ENCODE measurements at regions not wholly inside any gene's neighbourhood (a gene's known extent, or its start where the extent isn't known, plus 50 kb on each side); places are given as distances from the start of the nearest gene placed in this dataset.

GRCh38 chr5:25995209-25995608 is 1043.2 kb downstream of the CDH9 start:
- 65 to 81% (median 72%) methylated on average over 2 of the region's 2 CpGs for WGBS, 4 donors
- TF ChIP-seq CTCF (IDR thresholded peaks at IDR 0.05) (no peak), POLR2A (IDR thresholded peaks at IDR 0.05) (no peak)
- no peaks in the 10 kb centered on the region for H3K4me1 ChIP-seq
- no peak overlapping the region for H3K4me3 ChIP-seq
- no peaks in the 10 kb centered on the region for H3K36me3 ChIP-seq
- DNase-seq (no peak), ATAC-seq (no peak)
- intact Hi-C loops (cut with DNase I), result no loop called here
- no peak overlapping the region for H3K27ac ChIP-seq
- peaks cover 0 to 7% (median 0%) of the 10 kb centered on the region in 12 donors for H3K9me3 ChIP-seq
- no peaks in the 10 kb centered on the region for H3K27me3 ChIP-seq

DNA sequence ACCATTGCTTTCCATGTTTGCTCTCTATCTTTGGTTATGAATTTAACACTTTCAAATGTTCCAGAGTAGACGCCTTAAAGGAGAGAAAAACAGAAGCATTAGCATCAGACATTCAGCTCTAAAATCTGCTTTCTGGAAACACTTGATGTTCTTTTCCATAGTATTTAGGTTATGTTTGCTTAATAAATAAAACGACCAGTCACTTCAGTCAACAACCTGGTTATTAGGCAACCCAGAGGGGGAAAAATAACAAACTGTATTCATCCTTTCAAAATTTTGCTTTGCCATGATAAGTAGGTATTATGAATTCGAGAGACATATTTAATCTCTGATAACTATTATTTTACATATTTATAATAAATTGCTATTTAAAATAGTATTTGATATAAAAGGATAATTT is 1044.7 kb downstream of the CDH9 start:
- WGBS, 4 donors, result 60 to 65% (median 61%) methylated on average over 3 of the region's 3 CpGs
- DNase-seq (no peak), ATAC-seq (no peak)
- no peaks in the 10 kb centered on the region for H3K27me3 ChIP-seq
- no peaks in the 10 kb centered on the region for H3K36me3 ChIP-seq
- H3K4me3 ChIP-seq, result no peak overlapping the region
- TF ChIP-seq CTCF (IDR thresholded peaks at IDR 0.05) (no peak), POLR2A (IDR thresholded peaks at IDR 0.05) (no peak)
- H3K9me3 ChIP-seq, result peaks cover 0 to 7% (median 0%) of the 10 kb centered on the region in 12 donors
- no peak overlapping the region for H3K27ac ChIP-seq
- no peaks in the 10 kb centered on the region for H3K4me1 ChIP-seq
- intact Hi-C loops (cut with DNase I), result no loop called here

GRCh38 chr5:25991639-25992038 is 1046.7 kb downstream of the CDH9 start:
- Histone ChIP-seq H3K4me1 (no peaks in the 10 kb centered on the region), H3K36me3 (no peaks in the 10 kb centered on the region), H3K4me3 (no peak overlapping the region), H3K9me3 (peaks cover 0 to 7% (median 0%) of the 10 kb centered on the region in 12 donors), H3K27ac (no peak overlapping the region), H3K27me3 (no peaks in the 10 kb centered on the region)
- 90 to 96% (median 94%) methylated on average over 18 of the region's 18 CpGs for WGBS, 4 donors
- TF ChIP-seq POLR2A (IDR thresholded peaks at IDR 0.05), result no peak
- no peak for TF ChIP-seq CTCF (IDR thresholded peaks at IDR 0.05)
- no peak for DNase-seq
- intact Hi-C loops (cut with DNase I), result no loop called here
- ATAC-seq, result no peak

GRCh38 chr5:25990771-25991170 is 1047.6 kb downstream of the CDH9 start:
- no peaks in the 10 kb centered on the region for H3K4me1 ChIP-seq
- WGBS, 4 donors, result 92 to 100% (median 96%) methylated on average over 1 of the region's 1 CpG
- intact Hi-C loops (cut with DNase I), result no loop called here
- no peaks in the 10 kb centered on the region for H3K36me3 ChIP-seq
- H3K9me3 ChIP-seq, result peaks cover 0 to 7% (median 0%) of the 10 kb centered on the region in 12 donors
- TF ChIP-seq CTCF (IDR thresholded peaks at IDR 0.05) (no peak), POLR2A (IDR thresholded peaks at IDR 0.05) (no peak)
- DNase-seq (no peak), ATAC-seq (no peak)
- H3K27ac ChIP-seq, result no peak overlapping the region
- H3K4me3 ChIP-seq, result no peak overlapping the region
- no peaks in the 10 kb centered on the region for H3K27me3 ChIP-seq

All from heart left ventricle (tissue), 16 donors.